ENCODE measurements at regions not wholly inside any gene's neighbourhood (a gene's known extent, or its start where the extent isn't known, plus 50 kb on each side); places are given as distances from the start of the nearest gene placed in this dataset.

DNA sequence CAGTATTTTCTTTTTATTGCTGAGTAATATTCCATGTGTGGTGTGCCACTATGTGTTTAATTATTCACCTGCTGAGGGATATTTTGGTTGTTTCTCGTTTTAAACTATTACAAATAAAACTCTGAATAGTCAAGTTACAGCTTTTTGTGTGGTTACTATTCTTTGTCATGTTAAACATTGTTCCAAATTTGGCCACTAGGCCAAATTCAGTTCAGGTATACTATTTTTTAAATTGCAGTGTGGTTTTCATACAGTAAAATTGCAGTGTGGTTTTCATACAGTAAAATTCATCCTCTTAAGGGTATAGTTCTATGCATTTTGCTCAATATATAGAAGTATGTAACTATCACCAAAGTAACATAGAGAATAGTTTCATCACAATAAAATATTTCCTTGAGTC lies 97.4 kb upstream of the FAM3C start:
- ATAC-seq (no peak), DNase-seq (ENCODE audit: low read depth, low spot score) (no peak)
- no TSS peak for BruUV-seq (replicated peaks)
- Histone ChIP-seq H3K9me3 (ENCODE audit: control insufficient read depth, insufficient read depth, low read depth, low read length) (no peaks in the 10 kb centered on the region), H3K27ac (ENCODE audit: low read length) (no peak overlapping the region), H3K27me3 (ENCODE audit: control insufficient read depth, insufficient read depth, low read length) (no peaks in the 10 kb centered on the region), H3K36me3 (ENCODE audit: control insufficient read depth, insufficient read depth, low read length) (no peaks in the 10 kb centered on the region), H3K4me1 (ENCODE audit: control insufficient read depth, insufficient read depth, low read length) (no peaks in the 10 kb centered on the region), H3K4me3 (ENCODE audit: low read depth in 2 of 2, low read length in 2 of 2) (no peak overlapping the region)
- in situ Hi-C loops (cut with HindIII; ENCODE audit: low pct_unique_long_range_greater_than_20kb, low sequenced_read_pairs) (no loop called here), intact Hi-C loops (cut with micrococcal nuclease; ENCODE audit: unreplicated experiment) (loop anchor here (1.0 kb wide), 1 partner anchor 30 kb away; no protein-coding TSS in a partner anchor)
- ChIA-PET CTCF (no interaction called here), POLR2A (no interaction called here)
- TF ChIP-seq CTCF (IDR thresholded peaks at IDR 0.05) = no peak; the same call in 1 of the 2 replicates
- TF ChIP-seq SIN3A (IDR thresholded peaks at IDR 0.05; ENCODE audit: borderline replicate concordance, insufficient read depth, low read depth, low read length) = no peak
- TF ChIP-seq TCF7L2 (IDR thresholded peaks at IDR 0.05; ENCODE audit: low read depth, low read length) = no peak
- TF ChIP-seq POLR2AphosphoS5 (IDR thresholded peaks at IDR 0.05; ENCODE audit: low read depth, low read length) = no peak
- TF ChIP-seq, protein P1, sequence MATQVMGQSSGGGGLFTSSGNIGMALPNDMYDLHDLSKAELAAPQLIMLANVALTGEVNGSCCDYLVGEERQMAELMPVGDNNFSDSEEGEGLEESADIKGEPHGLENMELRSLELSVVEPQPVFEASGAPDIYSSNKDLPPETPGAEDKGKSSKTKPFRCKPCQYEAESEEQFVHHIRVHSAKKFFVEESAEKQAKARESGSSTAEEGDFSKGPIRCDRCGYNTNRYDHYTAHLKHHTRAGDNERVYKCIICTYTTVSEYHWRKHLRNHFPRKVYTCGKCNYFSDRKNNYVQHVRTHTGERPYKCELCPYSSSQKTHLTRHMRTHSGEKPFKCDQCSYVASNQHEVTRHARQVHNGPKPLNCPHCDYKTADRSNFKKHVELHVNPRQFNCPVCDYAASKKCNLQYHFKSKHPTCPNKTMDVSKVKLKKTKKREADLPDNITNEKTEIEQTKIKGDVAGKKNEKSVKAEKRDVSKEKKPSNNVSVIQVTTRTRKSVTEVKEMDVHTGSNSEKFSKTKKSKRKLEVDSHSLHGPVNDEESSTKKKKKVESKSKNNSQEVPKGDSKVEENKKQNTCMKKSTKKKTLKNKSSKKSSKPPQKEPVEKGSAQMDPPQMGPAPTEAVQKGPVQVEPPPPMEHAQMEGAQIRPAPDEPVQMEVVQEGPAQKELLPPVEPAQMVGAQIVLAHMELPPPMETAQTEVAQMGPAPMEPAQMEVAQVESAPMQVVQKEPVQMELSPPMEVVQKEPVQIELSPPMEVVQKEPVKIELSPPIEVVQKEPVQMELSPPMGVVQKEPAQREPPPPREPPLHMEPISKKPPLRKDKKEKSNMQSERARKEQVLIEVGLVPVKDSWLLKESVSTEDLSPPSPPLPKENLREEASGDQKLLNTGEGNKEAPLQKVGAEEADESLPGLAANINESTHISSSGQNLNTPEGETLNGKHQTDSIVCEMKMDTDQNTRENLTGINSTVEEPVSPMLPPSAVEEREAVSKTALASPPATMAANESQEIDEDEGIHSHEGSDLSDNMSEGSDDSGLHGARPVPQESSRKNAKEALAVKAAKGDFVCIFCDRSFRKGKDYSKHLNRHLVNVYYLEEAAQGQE (IDR thresholded peaks at IDR 0.05; ENCODE audit: insufficient read depth in 1 of 2, low read depth in 2 of 2, low read length in 1 of 2) = no peak

- BruUV-seq (replicated peaks) = no TSS peak
- DNase-seq (ENCODE audit: low read depth, low spot score) (no peak), ATAC-seq (no peak)
- Histone ChIP-seq H3K4me3 (ENCODE audit: low read depth in 2 of 2, low read length in 2 of 2) (no peak overlapping the region), H3K4me1 (ENCODE audit: control insufficient read depth, insufficient read depth, low read length) (no peaks in the 10 kb centered on the region), H3K27ac (ENCODE audit: low read length) (no peak overlapping the region), H3K36me3 (ENCODE audit: control insufficient read depth, insufficient read depth, low read length) (no peaks in the 10 kb centered on the region), H3K9me3 (ENCODE audit: control insufficient read depth, insufficient read depth, low read depth, low read length) (no peaks in the 10 kb centered on the region), H3K27me3 (ENCODE audit: control insufficient read depth, insufficient read depth, low read length) (no peaks in the 10 kb centered on the region)
- TF ChIP-seq, protein P1 (IDR thresholded peaks at IDR 0.05; ENCODE audit: insufficient read depth in 1 of 2, low read depth in 2 of 2, low read length in 1 of 2) = no peak
- TF ChIP-seq CTCF (IDR thresholded peaks at IDR 0.05) (no peak), POLR2AphosphoS5 (IDR thresholded peaks at IDR 0.05; ENCODE audit: low read depth, low read length) (no peak), SIN3A (IDR thresholded peaks at IDR 0.05; ENCODE audit: borderline replicate concordance, insufficient read depth, low read depth, low read length) (no peak), TCF7L2 (IDR thresholded peaks at IDR 0.05; ENCODE audit: low read depth, low read length) (no peak)
- intact Hi-C loops (cut with micrococcal nuclease; ENCODE audit: unreplicated experiment) = no loop called here
- CTCF ChIA-PET = no interaction called here
- in situ Hi-C loops (cut with HindIII; ENCODE audit: low pct_unique_long_range_greater_than_20kb, low sequenced_read_pairs) = no loop called here
- POLR2A ChIA-PET = no interaction called here
Observed at GRCh38 chr7:121490309-121490708, 94.2 kb upstream of the FAM3C start.
